Neural cell (in vitro differentiated cells): ENCODE measurements at regions not wholly inside any gene's neighbourhood (a gene's known extent, or its start where the extent isn't known, plus 50 kb on each side); places are given as distances from the start of the nearest gene placed in this dataset.

Source experiments
- H2AFZ ChIP-seq: fragments of 200-600, 300-800 bp; sonication (generic), shearing (Covaris generic); 2 replicates; pipeline ENCODE4 v1.6.0; 2014; ENCODE audit warnings: low read depth, mild to moderate bottlenecking, antibody characterized with exemption, low read length, moderate library complexity
- H3F3A ChIP-seq: fragments of 200-600 bp; shearing (Covaris generic); 2 replicates; pipeline ENCODE4 v1.6.1; 2016; ENCODE audit warnings: mild to moderate bottlenecking, moderate library complexity, mixed read lengths, antibody characterized with exemption, low read length; ENCODE audit not compliant: insufficient read depth, poor library complexity, severe bottlenecking
- H3K27ac ChIP-seq: fragments of 200-600, 300-800 bp; sonication (generic), shearing (Covaris generic); 2 replicates; pipeline ENCODE4 v1.5.1; 2014; ENCODE audit warnings: mild to moderate bottlenecking, low read length, moderate library complexity
- H3K27me3 ChIP-seq: fragments of 300-800, 200-600 bp; sonication (generic), shearing (Covaris generic); 2 replicates; pipeline ENCODE4 v1.6.0; 2014; ENCODE audit warnings: mild to moderate bottlenecking, low read depth, low read length, moderate library complexity; ENCODE audit not compliant: insufficient read depth
- H3K36me3 ChIP-seq: fragments of 300-800, 200-600 bp; sonication (generic), shearing (Covaris generic); 2 replicates; pipeline ENCODE4 v1.5.1; 2014; ENCODE audit warnings: mild to moderate bottlenecking, antibody characterized with exemption, low read length, moderate library complexity; ENCODE audit not compliant: insufficient read depth
- H3K4me2 ChIP-seq: fragments of 300-800, 200-600 bp; sonication (generic), shearing (Covaris generic); 2 replicates; pipeline ENCODE4 v1.6.0; 2014; ENCODE audit warnings: mild to moderate bottlenecking, low read length
- H3K4me3 ChIP-seq: fragments of 300-800, 200-600 bp; sonication (generic), shearing (Covaris generic); 2 replicates; pipeline ENCODE4 v1.5.1; 2014; ENCODE audit warnings: mild to moderate bottlenecking, low read length, moderate library complexity
- H3K79me2 ChIP-seq: fragments of 200-600 bp; shearing (Covaris generic); replicated peaks from 2 replicates; pipeline ENCODE4 v1.6.0; 2014; ENCODE audit warnings: mild to moderate bottlenecking, low read length, moderate library complexity; ENCODE audit not compliant: insufficient read depth
- H3K9ac ChIP-seq: fragments of 300-800, 200-600 bp; sonication (generic), shearing (Covaris generic); 2 replicates; pipeline ENCODE4 v1.6.1; 2016; ENCODE audit warnings: mild to moderate bottlenecking, low read length, mixed read lengths
- H3K9me2 ChIP-seq: fragments of 200-600 bp; shearing (Covaris generic); 2 replicates; pipeline ENCODE4 v1.6.1; 2016; ENCODE audit warnings: mild to moderate bottlenecking, low read length, mixed read lengths; ENCODE audit not compliant: insufficient read depth
- H3K9me3 ChIP-seq: fragments of 200-600, 300-800 bp; sonication (generic), shearing (Covaris generic); 2 replicates; pipeline ENCODE4 v1.6.1; 2016; ENCODE audit warnings: mild to moderate bottlenecking, mixed run types, low read length, moderate library complexity, mixed read lengths
- H4K20me1 ChIP-seq: fragments of 200-600 bp; shearing (Covaris generic); 2 replicates; pipeline ENCODE4 v1.6.1; 2016; ENCODE audit warnings: mild to moderate bottlenecking, mixed run types; ENCODE audit not compliant: insufficient read depth
- EP300 ChIP-seq: fragments of 450-650 bp; conservative IDR thresholded peaks from 2 replicates; pipeline ENCODE4 v1.6.1; 2014; ENCODE audit warnings: antibody characterized with exemption, mild to moderate bottlenecking, moderate library complexity; ENCODE audit not compliant: poor library complexity, severe bottlenecking
- EZH2 ChIP-seq: fragments of 200-600, 300-800 bp; shearing (Covaris generic), sonication (generic); IDR thresholded peaks from 2 replicates; pipeline ENCODE4 v1.6.1; 2014; ENCODE audit warnings: antibody characterized with exemption, low read length, borderline replicate concordance, mild to moderate bottlenecking; ENCODE audit not compliant: insufficient read depth, poor library complexity, severe bottlenecking
- MXI1 ChIP-seq: fragments of 450-650 bp; conservative IDR thresholded peaks from 2 replicates; pipeline ENCODE4 v1.6.1; 2014; ENCODE audit warnings: antibody characterized with exemption, mild to moderate bottlenecking; ENCODE audit not compliant: poor library complexity, severe bottlenecking
- POLR2AphosphoS5 ChIP-seq: IDR thresholded peaks from 2 replicates; pipeline ENCODE4 v1.6.1; 2012
- RAD21 ChIP-seq: fragments of 450-650 bp; conservative IDR thresholded peaks from 2 replicates; pipeline ENCODE4 v1.6.1; 2014; ENCODE audit warnings: antibody characterized with exemption, mild to moderate bottlenecking, moderate library complexity
- SMC3 ChIP-seq: fragments of 450-650 bp; conservative IDR thresholded peaks from 2 replicates; pipeline ENCODE4 v1.6.1; 2014; ENCODE audit warnings: antibody characterized with exemption, mild to moderate bottlenecking, moderate library complexity; ENCODE audit not compliant: poor library complexity
- TAF1 ChIP-seq: IDR thresholded peaks from 2 replicates; pipeline ENCODE4 v1.6.1; 2012; ENCODE audit warnings: low read depth
- TF ChIP-seq, protein P1 (sequence below): fragments of 450-650 bp; IDR thresholded peaks from 2 replicates; pipeline ENCODE4 v1.5.1; 2014; ENCODE audit warnings: antibody characterized with exemption, mild to moderate bottlenecking, moderate library complexity; ENCODE audit not compliant: poor library complexity, severe bottlenecking
- TF ChIP-seq, protein P2 (sequence below): IDR thresholded peaks from 2 replicates; pipeline ENCODE4 v1.6.1; 2012; ENCODE audit warnings: borderline replicate concordance

DNA sequence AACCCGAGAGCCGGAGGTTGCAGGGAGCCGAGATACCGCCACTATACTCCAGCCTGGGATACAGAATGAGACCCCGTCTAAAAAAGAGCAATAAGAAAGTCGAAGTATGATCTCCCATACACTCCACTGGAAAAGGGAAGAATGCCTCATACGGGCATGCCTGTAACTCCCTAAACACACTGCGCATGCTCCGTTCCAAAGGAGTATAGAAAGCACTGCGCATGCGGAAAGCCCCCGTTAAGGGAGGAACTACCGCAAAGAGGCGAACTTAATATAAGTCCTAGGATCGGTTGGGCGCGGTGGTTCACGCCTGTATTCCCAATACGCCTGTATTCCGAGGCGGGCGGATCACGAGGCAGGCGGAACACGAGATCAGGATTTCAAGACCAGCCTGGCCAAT lies 313.1 kb upstream of the ERCC4 start:
- Histone ChIP-seq H3K36me3 (no peaks in the 10 kb centered on the region), H3K9ac (no peak overlapping the region), H3K9me3 (no peaks in the 10 kb centered on the region), H3K27ac (no peak overlapping the region), H3K9me2 (no peaks in the 10 kb centered on the region), H2AFZ (no peak overlapping the region), H4K20me1 (no peaks in the 10 kb centered on the region), H3K4me3 (no peak overlapping the region), H3K79me2 (no peaks in the 10 kb centered on the region), H3K4me2 (no peak overlapping the region), H3K27me3 (no peaks in the 10 kb centered on the region), H3F3A (no peaks in the 10 kb centered on the region)
- TF ChIP-seq MXI1 (no peak), EP300 (no peak), TAF1 (no peak), SMC3 (no peak), RAD21 (no peak), POLR2AphosphoS5 (no peak), EZH2 (no peak)
- TF ChIP-seq, protein P1, sequence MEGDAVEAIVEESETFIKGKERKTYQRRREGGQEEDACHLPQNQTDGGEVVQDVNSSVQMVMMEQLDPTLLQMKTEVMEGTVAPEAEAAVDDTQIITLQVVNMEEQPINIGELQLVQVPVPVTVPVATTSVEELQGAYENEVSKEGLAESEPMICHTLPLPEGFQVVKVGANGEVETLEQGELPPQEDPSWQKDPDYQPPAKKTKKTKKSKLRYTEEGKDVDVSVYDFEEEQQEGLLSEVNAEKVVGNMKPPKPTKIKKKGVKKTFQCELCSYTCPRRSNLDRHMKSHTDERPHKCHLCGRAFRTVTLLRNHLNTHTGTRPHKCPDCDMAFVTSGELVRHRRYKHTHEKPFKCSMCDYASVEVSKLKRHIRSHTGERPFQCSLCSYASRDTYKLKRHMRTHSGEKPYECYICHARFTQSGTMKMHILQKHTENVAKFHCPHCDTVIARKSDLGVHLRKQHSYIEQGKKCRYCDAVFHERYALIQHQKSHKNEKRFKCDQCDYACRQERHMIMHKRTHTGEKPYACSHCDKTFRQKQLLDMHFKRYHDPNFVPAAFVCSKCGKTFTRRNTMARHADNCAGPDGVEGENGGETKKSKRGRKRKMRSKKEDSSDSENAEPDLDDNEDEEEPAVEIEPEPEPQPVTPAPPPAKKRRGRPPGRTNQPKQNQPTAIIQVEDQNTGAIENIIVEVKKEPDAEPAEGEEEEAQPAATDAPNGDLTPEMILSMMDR = no peak
- TF ChIP-seq, protein P2, sequence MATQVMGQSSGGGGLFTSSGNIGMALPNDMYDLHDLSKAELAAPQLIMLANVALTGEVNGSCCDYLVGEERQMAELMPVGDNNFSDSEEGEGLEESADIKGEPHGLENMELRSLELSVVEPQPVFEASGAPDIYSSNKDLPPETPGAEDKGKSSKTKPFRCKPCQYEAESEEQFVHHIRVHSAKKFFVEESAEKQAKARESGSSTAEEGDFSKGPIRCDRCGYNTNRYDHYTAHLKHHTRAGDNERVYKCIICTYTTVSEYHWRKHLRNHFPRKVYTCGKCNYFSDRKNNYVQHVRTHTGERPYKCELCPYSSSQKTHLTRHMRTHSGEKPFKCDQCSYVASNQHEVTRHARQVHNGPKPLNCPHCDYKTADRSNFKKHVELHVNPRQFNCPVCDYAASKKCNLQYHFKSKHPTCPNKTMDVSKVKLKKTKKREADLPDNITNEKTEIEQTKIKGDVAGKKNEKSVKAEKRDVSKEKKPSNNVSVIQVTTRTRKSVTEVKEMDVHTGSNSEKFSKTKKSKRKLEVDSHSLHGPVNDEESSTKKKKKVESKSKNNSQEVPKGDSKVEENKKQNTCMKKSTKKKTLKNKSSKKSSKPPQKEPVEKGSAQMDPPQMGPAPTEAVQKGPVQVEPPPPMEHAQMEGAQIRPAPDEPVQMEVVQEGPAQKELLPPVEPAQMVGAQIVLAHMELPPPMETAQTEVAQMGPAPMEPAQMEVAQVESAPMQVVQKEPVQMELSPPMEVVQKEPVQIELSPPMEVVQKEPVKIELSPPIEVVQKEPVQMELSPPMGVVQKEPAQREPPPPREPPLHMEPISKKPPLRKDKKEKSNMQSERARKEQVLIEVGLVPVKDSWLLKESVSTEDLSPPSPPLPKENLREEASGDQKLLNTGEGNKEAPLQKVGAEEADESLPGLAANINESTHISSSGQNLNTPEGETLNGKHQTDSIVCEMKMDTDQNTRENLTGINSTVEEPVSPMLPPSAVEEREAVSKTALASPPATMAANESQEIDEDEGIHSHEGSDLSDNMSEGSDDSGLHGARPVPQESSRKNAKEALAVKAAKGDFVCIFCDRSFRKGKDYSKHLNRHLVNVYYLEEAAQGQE = no peak

DNA sequence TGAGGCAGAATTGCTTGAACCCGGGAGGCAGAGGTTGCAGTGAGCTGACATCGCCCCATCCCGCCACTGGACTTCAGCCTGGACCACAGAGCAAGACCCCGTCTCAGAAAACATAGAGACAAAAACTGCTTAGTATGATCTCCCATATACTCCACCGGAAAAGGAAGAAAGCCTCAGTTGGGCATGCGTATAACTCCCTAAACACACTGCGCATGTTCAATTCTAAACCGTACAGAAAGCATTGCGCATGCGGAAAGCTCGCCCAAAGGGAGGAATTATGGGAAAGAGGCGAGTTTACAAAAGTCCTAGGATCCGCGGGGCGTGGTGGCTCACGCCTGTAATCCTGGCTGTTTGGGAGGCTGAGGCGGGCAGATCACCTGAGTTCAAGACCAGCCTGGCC lies 312.7 kb upstream of the ERCC4 start:
- H3F3A ChIP-seq = no peaks in the 10 kb centered on the region
- H3K27me3 ChIP-seq = no peaks in the 10 kb centered on the region
- H3K36me3 ChIP-seq = no peaks in the 10 kb centered on the region
- no peaks in the 10 kb centered on the region for H3K9me3 ChIP-seq
- no peaks in the 10 kb centered on the region for H3K9me2 ChIP-seq
- TF ChIP-seq MXI1 (no peak), RAD21 (no peak), EP300 (no peak), SMC3 (no peak), POLR2AphosphoS5 (no peak), TAF1 (no peak), EZH2 (no peak)
- TF ChIP-seq, protein P2 = no peak
- TF ChIP-seq, protein P1 = no peak
- no peak overlapping the region for H3K4me2 ChIP-seq
- no peak overlapping the region for H3K4me3 ChIP-seq
- no peak overlapping the region for H2AFZ ChIP-seq
- no peaks in the 10 kb centered on the region for H3K79me2 ChIP-seq
- no peak overlapping the region for H3K27ac ChIP-seq
- H3K9ac ChIP-seq = no peak overlapping the region
- no peaks in the 10 kb centered on the region for H4K20me1 ChIP-seq
